HG02840 (cell line): ENCODE measurements at regions not wholly inside any gene's neighbourhood (a gene's known extent, or its start where the extent isn't known, plus 50 kb on each side); places are given as distances from the start of the nearest gene placed in this dataset.
"Not testable (repeated sequence)": the region's sequence is repeated elsewhere in the genome, so short reads cannot be mapped to it uniquely, and the experiment has no call there.

Source experiments
- ATAC-seq: cut with Tn5 transposase; IDR thresholded peaks from one replicate; pipeline ENCODE4 v1.9.1; 2021; ENCODE audit warnings: mild to moderate bottlenecking, moderate library complexity, moderate number of reproducible peaks; ENCODE audit not compliant: unreplicated experiment, low FRiP score

DNA sequence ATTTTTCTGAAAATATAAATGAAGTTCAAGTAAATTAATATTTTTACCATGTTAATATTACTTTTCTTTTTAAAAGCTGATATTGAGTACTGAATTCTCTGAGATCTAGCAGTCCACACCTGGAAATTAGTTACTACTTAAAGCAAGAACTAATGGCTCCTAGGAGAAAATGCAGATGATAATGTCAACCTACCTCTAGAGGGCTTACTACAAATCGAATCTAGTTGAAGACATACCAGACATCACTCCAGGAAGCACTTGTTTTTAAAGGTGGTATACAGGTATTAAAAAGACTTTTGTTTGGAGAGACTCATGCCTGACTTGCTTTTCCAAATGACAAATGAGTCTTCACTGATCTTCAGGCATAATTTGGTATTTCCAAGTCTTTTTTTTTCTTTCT is 516.4 kb upstream of the BOD1L1 start:
- ATAC-seq = no peak

DNA sequence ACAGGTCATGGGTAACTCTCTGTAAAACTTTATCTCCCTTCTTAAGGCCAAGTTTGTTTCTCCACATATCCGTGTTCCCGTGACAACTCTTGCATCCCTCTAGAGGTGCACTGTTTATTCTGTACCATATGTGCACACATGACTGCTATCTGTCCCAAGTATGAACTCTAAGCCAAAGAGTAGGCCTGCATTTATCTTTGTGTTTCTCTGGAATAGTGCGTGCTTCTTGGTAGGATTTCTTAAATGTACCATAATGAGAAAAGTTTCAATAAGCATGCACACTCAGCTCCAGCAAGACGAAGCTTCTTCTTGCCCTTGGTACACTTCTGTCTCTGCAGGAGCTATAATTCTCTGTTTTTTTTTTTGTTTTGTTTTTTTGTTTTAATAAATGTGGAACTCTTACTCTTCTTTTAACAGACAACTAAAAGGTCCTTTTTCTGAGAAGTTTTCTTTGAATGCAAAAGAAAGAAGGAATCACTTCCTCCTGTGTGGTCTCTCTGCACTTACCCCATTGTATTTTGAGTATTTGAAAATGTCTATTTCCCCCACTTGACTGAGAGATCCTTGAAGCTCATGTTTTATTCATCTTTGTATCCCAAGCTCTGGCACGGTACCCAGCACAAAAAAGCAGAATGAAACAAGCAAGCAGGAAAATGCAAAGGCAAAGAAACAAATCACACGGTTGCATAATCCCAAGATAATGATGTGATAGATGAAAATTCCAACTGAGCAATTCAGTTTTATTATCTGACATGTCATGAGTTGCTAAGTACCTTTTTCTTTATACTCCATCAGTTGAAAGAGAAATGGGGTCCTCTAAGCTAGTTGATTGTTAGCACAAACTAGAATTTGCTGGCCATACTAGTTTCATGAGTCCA is 521.9 kb upstream of the BOD1L1 start:
- no peak for ATAC-seq

DNA sequence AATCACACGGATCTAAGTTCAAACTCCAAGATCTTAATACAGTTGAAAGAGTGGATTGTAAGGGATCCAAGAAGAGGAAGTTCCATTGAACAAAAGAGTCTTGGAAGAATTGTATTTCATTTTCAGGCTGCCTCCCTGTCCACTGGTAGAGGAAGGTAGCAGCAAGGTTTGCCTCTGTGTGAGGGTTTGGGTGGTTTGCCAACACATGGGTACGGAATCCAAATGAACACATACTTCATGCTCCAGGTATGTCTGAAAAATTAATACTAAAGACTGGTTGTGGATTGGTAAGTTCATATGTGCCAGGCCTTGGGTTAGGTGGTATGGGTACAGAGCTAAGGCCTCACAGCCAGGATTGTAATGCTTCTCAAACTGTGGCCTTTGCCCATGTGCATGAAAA is 523.6 kb upstream of the BOD1L1 start:
- no peak for ATAC-seq

DNA sequence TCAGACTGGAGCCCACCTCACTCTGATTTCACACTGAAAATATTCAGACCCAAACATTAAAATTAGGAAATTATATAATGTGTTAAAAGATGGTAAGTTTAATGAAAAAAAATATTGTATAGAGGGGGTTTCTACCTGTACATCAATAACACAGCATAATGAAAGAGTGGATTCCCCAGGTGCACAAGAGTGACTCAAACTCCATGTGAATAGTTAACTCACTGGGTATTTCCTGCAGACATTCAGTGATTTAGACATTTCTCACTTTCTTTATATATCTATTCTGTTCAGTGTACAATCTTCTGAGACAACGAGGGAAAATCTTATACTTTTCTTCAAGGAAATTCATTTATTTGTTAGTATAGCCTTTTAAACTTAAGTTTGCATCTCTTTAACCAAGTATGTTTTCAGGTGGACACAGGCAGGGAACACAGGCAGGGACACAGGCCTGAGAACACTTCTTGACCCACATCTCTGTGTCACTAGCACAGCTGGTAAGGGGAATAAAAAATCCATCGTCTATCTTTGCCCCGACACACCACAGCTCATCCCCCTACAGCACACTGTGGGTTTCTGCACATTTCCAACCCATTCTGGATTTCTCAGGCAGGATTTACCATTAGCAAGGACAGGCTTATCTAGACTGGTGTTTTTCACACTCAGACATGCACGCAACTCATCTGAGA is 525.5 kb upstream of the BOD1L1 start:
- peak; percentile 76 for ATAC-seq

- no peak for ATAC-seq
Observed at GRCh38 chr4:14155803-14156202, 528.3 kb upstream of the BOD1L1 start.

DNA sequence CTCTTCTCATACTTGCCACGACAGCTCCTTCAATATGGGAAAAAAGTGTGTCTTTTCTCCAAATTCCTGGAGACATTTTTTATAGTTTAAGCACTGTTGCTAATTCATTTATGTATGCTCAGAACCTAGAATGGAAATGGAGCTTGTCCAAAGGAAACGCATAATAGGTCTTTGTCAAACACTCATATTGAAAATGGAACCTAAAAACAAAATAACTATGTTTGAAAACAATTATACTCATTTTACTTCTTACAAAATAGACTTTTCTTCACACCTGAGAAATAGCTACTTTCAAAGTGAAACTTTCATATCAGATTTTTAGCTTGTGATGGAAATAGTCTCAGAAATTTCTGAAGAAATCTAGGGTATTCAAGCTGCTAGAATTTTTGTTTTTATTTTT is 529.7 kb upstream of the BOD1L1 start:
- ATAC-seq = peak; percentile 48

- ATAC-seq = peak; percentile 99
Observed at GRCh38 chr4:14165222-14165920, 537.8 kb upstream of the BOD1L1 start.

DNA sequence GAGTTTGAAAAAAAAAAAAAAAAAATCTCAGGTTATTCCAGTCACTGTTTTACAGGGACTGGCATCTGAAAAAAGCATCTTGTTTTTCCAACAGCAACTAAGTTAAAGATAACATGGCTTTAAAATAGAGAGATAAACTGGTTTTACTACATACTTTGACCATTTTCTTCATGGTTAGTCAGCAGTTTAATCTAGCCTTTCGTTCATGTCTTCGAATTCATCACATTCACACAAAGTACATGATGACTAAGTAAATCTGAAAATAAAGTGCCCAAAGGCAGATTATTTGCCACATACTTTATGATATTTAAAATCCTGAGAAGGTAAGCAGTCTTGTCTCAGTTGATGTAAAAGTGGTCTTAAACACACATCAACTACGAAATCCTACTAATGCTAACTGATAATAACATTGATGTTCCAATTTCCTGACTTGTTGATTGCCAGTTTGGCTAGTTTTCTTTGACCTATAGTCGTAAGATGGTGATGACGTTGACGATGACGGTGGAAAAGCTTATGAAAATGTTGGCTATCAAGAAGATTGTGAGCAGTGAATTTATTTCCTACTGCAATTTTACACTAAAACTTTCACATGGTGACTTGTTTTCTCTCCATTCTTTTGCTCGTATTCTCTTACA is 540.5 kb upstream of the BOD1L1 start:
- no peak for ATAC-seq

GRCh38 chr4:14168919-14169318 is 541.4 kb upstream of the BOD1L1 start:
- peak; percentile 54 for ATAC-seq

DNA sequence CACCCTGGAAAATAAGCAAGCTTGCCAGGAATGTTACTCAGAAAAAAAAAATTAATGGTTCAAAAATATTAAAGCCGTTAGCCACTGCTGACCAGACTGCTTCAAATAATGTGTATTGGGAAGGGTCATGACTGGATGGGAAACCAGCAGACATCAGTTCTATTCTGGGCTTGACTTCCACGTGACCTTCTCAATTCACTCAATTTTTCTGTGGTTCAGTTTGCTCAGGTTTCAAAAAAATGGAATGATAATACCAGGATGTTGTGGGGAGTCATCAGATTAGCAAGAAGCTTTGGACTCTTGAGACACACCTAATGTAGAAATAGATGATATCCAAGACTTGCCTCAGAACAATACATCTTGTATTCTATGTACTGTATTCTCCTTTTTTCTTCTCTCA is 541.9 kb upstream of the BOD1L1 start:
- no peak for ATAC-seq

DNA sequence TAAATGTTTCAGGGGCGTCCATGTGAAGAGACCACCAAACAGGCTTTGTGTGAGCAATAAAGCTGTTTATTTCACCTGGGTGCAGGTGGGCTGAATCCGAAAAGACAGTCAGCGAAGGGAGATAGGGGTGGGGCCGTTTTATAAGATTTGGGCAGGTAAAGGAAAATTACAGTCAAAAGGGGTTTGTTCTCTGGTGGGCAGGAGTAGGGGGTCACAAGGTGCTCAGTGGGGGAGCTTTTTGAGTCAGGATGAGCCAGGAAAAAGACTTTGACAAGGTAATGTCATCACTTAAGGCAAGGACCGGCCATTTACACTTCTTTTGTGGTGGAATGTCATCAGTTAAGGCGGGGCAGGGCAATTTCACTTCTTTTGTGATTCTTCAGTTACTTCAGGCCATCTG is 542.4 kb upstream of the BOD1L1 start:
- ATAC-seq = not testable (repeated sequence)

GRCh38 chr4:14176613-14177012 is 549.1 kb upstream of the BOD1L1 start:
- ATAC-seq = no peak

GRCh38 chr4:14177987-14178386 is 550.5 kb upstream of the BOD1L1 start:
- peak; percentile 79 for ATAC-seq

GRCh38 chr4:14178421-14178820 is 550.9 kb upstream of the BOD1L1 start:
- peak; percentile 77 for ATAC-seq

DNA sequence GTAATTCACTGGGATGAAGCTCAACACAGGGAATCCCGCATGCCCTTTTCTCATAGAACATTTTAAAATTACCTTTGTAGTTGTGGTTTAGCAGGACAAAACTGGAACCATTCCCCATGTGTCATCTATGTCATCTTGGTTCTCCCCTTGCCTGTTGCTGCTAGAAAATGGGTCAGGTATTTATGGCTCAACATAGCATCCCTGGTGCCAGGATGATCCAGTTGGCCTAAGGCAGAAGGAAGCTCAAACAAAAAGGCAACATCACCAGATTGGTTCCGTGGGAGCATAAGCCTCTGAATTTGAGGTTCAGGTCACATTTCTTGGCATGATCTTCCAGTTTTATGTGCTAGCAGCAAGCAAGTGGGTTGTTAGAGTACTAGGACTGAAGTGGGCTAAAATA is 552.6 kb upstream of the BOD1L1 start:
- ATAC-seq = no peak

DNA sequence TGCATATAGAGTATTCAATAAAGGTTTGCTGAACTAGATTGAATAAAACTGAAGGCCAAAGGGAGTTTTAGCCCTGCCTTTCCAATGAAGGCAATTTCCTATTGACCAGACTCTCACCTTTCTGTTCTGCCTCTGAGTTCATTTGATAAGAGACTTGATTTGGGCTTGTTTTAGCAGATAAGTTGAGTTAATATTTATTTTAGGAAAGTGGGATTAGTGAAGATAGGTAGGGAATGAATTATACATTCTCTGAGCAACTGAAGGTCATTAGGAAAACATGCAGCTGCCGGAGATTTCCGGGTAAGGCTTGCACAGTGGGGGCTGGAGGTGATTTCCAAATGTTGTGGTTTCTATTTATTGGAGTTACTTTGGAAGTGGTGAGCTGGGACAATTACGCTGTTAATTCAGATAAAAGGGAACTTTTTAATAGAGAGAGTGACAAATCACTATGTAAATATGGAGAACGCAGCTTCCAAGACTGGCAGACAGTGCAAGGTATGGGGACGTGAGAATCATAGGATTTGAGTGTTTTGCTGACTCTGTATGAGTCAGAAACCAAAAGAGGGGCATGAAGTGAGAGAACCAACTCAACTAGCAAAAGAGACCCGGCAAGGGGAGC is 553.6 kb upstream of the BOD1L1 start:
- ATAC-seq = no peak

- no peak for ATAC-seq
Observed at GRCh38 chr4:14182148-14182547, 554.6 kb upstream of the BOD1L1 start.

DNA sequence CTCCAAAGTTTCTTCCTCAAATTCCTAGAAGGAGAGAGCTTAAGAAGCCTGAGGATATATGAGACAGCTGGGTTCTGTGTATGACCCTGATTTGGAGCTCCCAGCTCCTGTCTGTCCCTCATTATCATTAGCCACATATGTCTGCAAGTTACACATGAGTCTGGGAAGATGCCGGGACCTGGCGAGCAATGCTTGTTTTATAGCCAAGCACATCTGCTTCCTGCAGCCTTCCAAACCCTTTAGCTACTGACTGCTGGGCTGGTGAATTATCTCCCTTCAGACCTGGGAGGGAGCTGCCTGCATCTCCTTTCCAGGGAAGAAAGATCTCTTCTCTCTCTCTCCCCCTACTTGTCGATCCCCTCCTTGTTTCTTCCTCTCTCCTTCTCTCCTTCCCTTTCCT is 556.7 kb upstream of the BOD1L1 start:
- no peak for ATAC-seq

GRCh38 chr4:14184767-14185166 is 557.2 kb upstream of the BOD1L1 start:
- ATAC-seq = no peak

DNA sequence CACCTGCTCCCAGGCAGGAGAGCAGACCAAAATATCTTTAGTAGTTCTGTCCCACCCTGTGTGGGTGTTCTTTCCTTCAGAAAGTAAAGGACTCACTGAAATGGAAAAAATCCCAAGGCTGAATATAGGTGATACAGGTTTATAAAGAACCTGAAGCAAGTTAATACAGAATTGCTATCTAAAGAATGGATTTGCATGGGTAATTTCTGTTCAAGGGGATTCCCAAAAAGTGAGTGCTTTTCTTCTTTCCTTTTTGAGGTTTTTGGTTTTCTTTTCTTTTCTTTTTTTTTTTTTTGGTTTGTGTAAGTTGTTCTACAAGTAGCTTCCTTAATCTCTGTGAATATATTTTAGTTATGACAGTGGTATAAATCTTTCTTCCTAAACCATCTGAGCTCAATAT is 560.7 kb upstream of the BOD1L1 start:
- no peak for ATAC-seq
